ENCODE measurements at regions not wholly inside any gene's neighbourhood (a gene's known extent, or its start where the extent isn't known, plus 50 kb on each side); places are given as distances from the start of the nearest gene placed in this dataset.

DNA sequence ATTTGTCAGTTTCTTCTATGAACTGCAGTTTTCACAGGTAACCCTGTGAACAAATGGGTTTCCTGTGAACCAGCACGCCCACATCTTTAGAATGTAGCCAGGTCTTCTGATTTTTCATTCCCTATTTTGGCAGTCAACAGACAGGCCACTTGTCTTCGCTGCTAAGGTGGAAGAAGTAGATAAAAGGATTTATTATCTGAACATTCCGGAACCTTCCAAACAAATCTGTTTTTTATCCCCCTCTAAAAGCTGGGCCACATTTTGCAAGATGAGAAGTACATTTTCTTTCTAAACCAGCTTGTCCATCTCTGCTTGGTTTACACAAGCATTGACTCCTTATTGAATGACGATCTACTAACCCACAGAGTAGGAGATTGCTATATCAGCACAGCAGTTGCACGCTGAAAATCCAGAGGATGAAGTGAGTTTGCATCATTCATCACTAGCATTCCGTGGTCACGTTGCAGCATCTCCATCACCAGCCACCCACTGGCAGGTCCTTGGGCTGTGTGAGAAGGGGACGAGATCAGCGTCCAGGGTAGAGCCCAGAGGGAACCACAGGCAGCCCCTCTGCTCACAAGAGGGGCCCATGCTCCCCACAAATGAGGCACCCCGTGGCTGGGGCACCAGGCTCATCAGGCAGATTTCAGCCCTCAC lies 83.5 kb downstream of the TOMM20 start:
- TF ChIP-seq, protein P1, sequence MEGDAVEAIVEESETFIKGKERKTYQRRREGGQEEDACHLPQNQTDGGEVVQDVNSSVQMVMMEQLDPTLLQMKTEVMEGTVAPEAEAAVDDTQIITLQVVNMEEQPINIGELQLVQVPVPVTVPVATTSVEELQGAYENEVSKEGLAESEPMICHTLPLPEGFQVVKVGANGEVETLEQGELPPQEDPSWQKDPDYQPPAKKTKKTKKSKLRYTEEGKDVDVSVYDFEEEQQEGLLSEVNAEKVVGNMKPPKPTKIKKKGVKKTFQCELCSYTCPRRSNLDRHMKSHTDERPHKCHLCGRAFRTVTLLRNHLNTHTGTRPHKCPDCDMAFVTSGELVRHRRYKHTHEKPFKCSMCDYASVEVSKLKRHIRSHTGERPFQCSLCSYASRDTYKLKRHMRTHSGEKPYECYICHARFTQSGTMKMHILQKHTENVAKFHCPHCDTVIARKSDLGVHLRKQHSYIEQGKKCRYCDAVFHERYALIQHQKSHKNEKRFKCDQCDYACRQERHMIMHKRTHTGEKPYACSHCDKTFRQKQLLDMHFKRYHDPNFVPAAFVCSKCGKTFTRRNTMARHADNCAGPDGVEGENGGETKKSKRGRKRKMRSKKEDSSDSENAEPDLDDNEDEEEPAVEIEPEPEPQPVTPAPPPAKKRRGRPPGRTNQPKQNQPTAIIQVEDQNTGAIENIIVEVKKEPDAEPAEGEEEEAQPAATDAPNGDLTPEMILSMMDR (IDR thresholded peaks at IDR 0.05) = no peak
- no peak for TF ChIP-seq POLR2A (IDR thresholded peaks at IDR 0.05)

Measured in breast epithelium (tissue), 3 donors.